Jurkat, Clone E6-1 (cell line): ENCODE measurements at regions not wholly inside any gene's neighbourhood (a gene's known extent, or its start where the extent isn't known, plus 50 kb on each side); places are given as distances from the start of the nearest gene placed in this dataset.

Source experiments
- DNase-seq: peaks from one replicate; pipeline ENCODE4 v3.0.0-alpha.2; 2011; ENCODE audit warnings: low read depth, low spot score
- H3K4me3 ChIP-seq: 2 replicates; pipeline ENCODE4 v1.5.1; 2011; ENCODE audit warnings: mild to moderate bottlenecking, low read length, control low read depth, moderate library complexity

DNA sequence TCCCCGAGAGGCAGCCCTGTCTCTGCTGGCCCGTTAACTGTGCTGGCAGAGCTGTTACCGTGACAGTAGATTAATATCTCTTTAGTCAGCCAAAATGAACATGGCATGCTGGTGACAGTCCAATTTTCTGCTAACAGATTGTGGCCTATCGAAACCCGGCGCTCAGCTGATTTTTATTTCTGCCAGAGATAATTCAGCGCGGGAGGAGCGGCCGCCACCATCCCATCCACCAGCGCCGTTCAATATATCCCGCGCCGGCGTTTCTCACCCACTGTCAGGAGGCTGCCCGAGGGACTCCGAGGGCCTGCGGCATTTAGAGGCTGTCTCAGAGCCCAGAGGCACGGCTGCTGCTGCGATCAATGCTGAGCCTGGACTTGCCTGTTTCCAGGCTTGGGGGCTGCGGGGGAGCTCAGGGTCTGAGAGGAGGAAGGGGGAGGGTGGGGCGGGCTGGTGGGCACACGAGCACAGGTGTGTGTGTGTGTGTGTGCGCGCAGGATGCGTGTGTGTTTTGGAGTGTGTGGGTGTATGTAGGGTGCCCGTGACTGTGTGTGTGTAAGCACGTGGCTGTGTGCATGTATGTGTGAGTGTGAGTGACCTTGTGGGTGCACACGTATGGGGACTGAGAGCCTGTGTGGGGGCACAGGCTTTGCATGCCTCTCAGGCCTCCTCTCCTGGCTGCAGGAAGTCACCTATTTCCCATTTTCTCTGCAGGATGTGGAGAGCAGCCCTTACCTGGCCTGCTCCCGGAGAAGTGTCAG lies 109.7 kb upstream of the ACTRT2 start:
- H3K4me3 ChIP-seq, result no peak overlapping the region
- DNase-seq, result no peak

DNA sequence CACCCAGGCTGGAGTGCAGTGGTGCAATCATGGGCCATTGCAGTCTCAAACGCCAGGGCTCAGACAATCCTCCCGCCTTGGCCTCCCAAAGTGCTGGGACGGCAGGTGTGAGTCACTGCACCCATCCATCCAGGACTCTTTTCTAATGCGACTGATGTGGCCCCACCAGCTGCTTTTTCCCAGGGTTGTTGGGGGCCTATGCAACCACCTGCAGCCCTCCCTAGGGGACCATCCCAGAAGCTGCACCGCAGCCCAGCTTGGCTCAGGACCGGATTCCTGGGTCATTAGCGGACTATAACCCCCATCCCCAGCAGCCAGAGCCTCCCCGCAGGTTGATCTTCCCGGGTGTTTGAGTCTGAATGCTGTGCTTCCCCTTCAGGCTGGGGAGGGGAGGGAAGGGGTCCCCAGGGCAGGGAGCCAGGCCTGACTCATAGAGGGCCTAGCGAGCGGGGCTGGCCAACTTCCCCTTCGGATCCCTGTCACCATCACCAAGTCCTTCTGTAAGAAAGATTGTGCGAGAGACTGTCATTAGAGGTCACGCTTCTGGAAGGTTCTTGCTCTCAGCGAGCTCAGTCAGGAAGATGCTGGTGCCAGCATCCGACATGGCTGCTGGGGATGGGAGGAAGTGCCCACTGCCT lies 108.7 kb upstream of the ACTRT2 start:
- no peak overlapping the region for H3K4me3 ChIP-seq
- DNase-seq, result no peak

DNA sequence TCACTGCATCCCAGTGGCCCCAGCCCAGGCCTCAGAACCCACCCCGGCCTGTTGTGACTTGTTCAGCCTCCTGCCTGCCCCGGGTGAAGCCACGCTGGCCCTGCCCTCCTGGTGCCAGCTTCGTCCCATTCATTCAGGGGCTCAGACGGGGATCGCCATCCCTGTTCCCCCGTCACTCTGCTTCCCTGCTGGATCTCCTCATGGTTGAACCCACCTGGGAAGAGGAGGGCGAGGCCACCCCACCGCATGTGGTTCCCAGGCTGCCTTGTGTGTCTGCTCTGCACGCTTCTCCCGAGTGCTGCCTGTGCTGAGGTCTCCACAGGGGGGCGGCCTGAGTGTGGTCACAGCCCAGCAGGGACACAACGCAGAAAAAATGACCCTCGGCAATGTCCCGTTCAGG lies 108.2 kb upstream of the ACTRT2 start:
- H3K4me3 ChIP-seq, result no peak overlapping the region
- no peak for DNase-seq

GRCh38 chr1:2914702-2915101 lies 106.6 kb upstream of the ACTRT2 start:
- DNase-seq, result no peak
- no peak overlapping the region for H3K4me3 ChIP-seq

- no peak for DNase-seq
- no peak overlapping the region for H3K4me3 ChIP-seq
Measured at GRCh38 chr1:2916153-2916552, 105.1 kb upstream of the ACTRT2 start.

GRCh38 chr1:2916706-2917105 lies 104.6 kb upstream of the ACTRT2 start:
- H3K4me3 ChIP-seq, result no peak overlapping the region
- DNase-seq, result no peak

- DNase-seq, result no peak
- H3K4me3 ChIP-seq, result no peak overlapping the region
Measured at GRCh38 chr1:2917284-2917683, 104.0 kb upstream of the ACTRT2 start.

GRCh38 chr1:2918441-2918840 lies 102.8 kb upstream of the ACTRT2 start:
- no peak overlapping the region for H3K4me3 ChIP-seq
- DNase-seq, result no peak

GRCh38 chr1:2919841-2920240 lies 101.4 kb upstream of the ACTRT2 start:
- no peak for DNase-seq
- no peak overlapping the region for H3K4me3 ChIP-seq

DNA sequence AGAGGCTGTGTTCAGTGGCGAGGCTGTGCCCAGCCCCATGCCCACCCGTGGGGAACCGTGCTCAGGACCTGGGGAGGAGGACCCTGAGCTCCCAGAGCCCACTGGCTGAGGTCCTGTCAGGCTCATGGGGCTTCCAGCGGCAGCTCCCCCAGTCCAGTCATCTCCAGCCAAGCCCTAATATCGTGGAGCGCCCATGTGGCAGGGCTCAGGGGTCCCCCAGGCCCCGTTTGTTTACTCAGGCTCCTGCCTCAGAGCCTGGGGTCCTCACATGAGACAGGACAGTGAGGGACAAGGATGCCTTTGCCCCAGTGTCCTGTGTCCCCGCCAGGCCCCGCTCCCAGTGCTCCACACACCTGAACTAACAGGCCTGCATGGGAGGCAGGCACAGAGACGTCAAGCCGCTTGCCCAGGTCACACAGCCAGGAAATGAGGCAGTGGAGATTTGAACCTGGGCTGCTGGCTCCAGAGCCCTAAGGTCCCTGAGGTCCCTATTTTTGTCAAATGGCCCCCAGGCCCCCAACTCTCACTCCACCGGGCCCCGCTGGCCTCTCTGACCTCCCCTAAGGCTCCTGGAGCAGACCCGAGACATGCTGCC lies 100.7 kb upstream of the ACTRT2 start:
- no peak overlapping the region for H3K4me3 ChIP-seq
- no peak for DNase-seq

GRCh38 chr1:2921970-2922686 lies 99.1 kb upstream of the ACTRT2 start:
- DNase-seq, result no peak
- no peak overlapping the region for H3K4me3 ChIP-seq

GRCh38 chr1:2923351-2923750 lies 97.9 kb upstream of the ACTRT2 start:
- H3K4me3 ChIP-seq, result no peak overlapping the region
- no peak for DNase-seq

- no peak overlapping the region for H3K4me3 ChIP-seq
- no peak for DNase-seq
Measured at GRCh38 chr1:2925291-2925690, 96.0 kb upstream of the ACTRT2 start.

DNA sequence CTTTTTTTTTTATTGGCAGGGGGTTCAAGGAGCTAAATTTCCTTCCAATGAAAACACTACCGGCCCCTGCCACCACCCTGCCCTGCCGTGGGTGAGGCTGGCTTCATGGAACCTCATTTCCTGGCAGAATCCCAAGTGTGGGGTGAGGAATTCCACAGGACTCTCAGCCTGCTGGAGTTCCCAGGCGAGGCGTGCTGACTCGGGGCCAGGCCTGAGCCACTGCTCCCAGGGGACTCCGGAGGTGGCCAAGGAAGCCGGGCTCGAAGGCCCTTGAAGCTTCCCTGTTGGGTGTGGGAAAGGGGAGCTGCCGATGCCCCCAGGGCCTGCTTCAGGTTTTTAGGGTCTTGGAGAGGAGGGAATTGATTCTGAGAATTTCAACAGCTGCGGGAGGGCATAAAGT lies 95.3 kb upstream of the ACTRT2 start:
- DNase-seq, result no peak
- H3K4me3 ChIP-seq, result no peak overlapping the region

DNA sequence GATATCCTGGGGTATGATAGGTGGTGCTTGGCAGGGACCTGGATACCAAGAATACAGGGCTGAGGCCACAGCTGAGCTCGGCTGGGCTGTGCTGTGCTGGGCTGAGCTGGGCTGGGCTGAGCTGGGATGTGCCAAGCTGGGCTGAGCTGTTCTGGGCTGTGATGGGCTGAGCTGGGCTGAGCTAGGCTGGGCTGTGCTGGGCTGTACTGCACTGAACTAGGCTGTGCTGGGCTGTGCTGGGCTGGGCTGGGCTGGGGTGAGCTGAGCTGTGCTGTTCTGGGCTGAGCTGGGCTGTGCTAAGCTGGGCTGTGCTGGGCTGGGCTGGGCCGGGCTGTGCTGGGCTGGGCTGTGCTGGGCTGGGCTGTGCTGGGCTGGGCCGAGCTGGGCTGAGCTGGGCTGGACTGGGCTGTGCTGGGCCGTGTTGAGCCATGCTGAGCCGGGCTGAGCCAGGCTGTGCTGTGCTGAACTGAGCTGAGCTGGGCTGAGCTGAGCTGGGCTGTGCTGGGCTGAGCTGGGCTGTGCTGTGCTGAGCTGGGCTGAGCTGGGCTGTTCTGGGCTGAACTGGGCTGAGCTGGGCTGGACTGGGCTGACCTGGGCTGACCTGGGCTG lies 94.7 kb upstream of the ACTRT2 start:
- DNase-seq, result no peak
- no peak overlapping the region for H3K4me3 ChIP-seq

GRCh38 chr1:2927393-2928360 lies 93.6 kb upstream of the ACTRT2 start:
- H3K4me3 ChIP-seq, result no peak overlapping the region
- no peak for DNase-seq

GRCh38 chr1:2928366-2929325 lies 92.6 kb upstream of the ACTRT2 start:
- no peak overlapping the region for H3K4me3 ChIP-seq
- no peak for DNase-seq
